HG02623 (cell line): ENCODE measurements at regions not wholly inside any gene's neighbourhood (a gene's known extent, or its start where the extent isn't known, plus 50 kb on each side); places are given as distances from the start of the nearest gene placed in this dataset.

Experiments used
- ATAC-seq: cut with Tn5 transposase; IDR thresholded peaks from one replicate; pipeline ENCODE4 v1.9.1; 2021; ENCODE audit warnings: moderate library complexity; ENCODE audit not compliant: unreplicated experiment

DNA sequence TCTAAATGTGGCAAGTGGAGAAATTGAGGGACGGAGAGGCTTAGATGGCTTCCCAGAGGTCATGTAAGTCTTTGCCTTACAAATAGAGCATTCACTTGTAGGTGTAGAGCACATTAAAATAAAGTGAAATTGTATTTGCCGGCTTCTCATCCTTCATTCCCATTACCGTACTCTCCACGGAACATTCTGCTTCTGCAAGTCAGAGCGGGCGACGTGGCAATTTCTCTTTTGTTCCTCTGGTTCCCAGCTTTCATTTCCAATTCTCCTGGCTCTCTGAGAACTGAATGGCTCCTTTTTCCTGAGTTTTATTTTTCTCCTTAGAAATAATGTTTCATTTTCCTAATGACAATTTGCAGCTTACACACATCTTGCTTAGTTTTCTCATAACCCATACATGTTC lies 51.3 kb upstream of the PFKP start:
- no peak for ATAC-seq

GRCh38 chr10:3014968-3015367 lies 52.4 kb upstream of the PFKP start:
- ATAC-seq: no peak

DNA sequence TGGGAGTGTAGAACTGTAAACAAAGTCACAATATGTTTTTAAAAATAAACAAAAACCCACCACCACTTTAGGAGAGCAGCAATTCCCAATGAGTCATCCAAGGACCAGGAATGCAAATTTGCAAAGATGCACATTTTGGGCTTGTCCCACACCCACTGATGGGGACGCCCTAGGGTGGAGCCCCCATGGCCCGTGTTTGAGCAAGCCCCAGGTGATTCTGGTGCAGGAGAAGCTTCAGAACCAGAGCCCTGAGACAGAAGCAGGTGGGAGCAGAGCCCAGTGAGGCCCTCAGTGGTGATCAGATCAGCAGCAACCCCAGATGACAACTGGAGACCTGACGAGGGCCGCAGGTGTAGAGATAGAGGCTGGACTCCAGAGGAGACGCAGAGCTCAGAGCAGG lies 55.1 kb upstream of the PFKP start:
- no peak for ATAC-seq

DNA sequence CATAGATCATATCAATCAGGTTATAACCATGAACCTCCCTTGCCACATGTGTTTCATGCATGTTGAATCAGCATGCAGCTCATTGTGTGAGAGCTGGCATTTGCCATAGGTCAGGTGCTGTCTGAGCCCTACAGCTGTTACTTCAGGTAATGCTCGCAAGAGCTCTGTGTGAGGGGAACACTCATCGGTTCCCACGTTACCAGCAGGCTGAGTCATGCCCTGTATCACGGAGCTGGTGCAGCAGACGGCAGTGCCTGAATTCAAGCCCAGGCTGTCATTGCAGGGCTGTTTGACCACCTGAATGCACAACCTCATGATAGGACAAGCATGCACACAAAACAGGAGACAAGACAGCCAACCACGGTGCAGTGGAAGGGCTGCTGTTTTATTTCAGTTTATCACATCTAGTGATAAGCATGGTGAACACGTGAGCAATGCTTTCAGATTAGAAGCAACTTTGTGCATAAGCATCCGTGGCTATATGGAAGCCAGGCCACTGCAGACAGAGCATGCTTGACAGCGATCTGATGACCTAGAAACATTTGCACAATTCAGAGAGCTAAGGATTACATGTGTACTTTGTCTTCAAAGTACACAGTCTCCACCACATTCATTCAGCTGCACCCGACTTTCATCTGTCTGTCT lies 56.4 kb upstream of the PFKP start:
- ATAC-seq: no peak

DNA sequence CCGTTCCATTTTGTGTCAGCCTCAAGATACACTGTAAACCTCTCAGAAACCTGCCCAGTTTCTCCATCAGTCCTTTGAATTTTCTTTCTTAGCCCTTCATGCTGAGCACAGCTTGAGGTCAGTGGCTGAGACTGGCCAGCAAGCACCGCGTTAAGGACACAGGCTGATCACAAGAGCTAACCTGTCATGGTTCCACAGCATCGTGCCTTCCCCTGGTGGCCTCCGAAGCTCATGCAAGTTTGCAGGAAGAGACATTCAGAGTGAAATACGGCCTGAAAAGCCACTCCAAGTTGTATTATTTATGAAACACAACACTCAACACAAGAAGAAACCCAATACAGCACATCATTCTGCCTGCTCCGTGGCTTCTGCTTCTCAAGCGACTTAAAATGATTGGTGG lies 57.0 kb upstream of the PFKP start:
- no peak for ATAC-seq

GRCh38 chr10:3009341-3009740 lies 58.0 kb upstream of the PFKP start:
- no peak for ATAC-seq

GRCh38 chr10:3008518-3009195 lies 58.7 kb upstream of the PFKP start:
- ATAC-seq: no peak

GRCh38 chr10:3006607-3007006 lies 60.7 kb upstream of the PFKP start:
- ATAC-seq: no peak

DNA sequence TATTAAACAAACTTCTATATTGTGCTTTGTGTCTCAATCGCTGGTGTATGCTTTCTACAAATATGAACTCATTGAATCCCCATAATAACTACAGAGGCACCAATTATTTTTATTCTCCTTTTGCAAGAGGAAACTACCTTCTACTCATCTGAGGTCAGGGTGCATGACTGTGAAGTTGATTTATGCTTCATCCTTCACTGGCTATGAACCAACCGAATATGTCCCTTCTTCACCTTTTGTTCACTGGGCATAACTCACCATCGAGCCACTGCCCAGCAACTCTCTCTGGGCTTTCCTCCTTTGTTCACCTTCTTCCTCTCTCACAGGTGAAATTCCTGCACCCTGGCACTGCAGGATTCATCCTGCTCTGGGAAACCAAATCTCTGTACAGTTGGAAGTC lies 61.3 kb upstream of the PFKP start:
- ATAC-seq: no peak

DNA sequence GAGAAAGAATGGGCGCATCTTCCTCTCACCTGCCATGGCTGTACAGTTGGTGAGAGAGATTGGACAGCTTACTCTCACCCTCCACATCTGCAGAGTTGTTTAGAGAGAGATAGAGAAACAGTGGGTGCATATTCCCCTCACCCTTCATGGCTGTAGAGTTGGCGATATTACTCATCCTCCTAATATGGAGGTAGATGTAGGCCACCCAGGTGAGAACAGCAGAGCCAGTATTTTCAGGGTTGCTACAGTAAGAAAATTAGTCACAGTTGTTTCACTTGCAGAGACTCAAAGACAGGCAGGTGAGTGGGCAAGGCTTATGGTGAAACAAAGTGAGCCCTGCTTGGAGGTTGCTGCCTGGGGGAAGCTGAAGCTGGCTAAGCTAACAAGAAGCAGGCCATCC lies 65.0 kb upstream of the PFKP start:
- no peak for ATAC-seq

GRCh38 chr10:3000048-3000447 lies 67.3 kb upstream of the PFKP start:
- ATAC-seq: no peak

- ATAC-seq: no peak
Measured at GRCh38 chr10:2994221-2994961, 73.0 kb upstream of the PFKP start.

- ATAC-seq: no peak
Measured at GRCh38 chr10:2993636-2994035, 73.7 kb upstream of the PFKP start.

DNA sequence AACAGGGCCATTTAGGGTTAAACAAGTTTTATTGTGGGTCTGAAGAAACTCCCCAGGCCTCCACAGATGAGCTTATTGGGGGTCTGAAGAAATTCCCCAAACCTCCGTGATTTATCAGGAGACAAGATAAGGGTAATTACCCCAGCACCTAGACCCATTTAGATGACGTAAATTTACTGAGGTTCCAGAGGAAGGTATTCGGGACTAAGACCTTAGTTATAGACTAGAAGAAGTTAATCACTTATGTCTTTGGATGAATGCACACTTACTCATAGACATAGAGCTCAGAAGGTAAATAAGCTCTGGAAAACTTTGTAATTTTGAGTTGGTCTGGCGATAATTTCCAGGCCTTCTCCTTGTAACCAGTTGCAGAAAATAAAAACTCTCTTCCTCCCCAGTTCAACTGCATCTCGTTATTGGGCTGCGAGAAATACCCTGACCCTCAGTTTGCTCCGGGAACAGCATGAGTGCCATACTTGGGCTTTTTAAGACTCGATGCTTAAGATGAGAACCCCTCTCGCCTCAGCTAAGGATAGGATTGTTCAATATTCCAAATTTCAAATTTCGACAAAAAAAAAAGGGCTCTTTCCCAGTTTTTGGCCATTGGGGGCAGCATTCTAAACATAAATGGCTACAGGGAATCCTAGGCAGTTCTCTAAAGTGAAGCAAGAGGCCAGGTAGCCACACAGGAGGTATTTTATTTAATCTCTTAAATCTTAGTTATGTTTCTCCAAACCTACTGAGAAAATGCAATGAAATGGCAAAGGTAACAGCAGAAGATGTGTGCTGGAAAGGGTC lies 74.7 kb upstream of the PFKP start:
- ATAC-seq: no peak

- ATAC-seq: no peak
Measured at GRCh38 chr10:2990764-2991163, 76.6 kb upstream of the PFKP start.

GRCh38 chr10:2989292-2989947 lies 77.9 kb upstream of the PFKP start:
- ATAC-seq: no peak

DNA sequence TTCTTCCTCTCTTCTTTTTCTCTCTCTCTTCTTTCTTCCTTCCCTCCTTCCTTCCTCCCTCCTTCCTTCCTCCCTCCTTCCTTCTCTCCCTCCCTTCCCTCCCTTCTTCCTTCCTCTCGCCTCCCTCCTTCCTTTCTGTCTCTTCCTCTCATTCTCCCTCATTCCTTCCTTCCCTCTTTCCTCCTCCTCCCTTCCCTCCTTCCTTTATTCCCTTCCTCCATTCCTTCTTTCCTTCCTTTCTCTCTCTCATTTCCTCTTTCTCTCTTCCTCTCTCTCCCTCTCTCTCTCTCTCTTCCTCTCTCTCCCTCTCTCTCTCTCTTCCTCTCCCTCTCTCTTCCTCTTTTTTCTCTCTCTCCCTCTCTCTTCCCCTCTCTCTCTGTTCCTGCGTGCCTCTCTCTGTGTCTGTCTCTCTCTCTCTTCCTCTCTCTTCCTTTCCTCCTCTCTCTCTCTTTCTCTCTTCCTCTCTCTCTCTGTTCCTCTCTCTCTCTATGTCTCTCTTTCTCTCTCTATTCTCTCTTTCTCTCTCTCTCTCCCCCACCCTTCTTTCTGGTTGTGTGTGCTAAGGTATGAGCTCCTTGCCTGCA lies 80.1 kb upstream of the PFKP start:
- no peak for ATAC-seq

GRCh38 chr10:2986391-2986801 lies 81.0 kb upstream of the PFKP start:
- ATAC-seq: no peak

DNA sequence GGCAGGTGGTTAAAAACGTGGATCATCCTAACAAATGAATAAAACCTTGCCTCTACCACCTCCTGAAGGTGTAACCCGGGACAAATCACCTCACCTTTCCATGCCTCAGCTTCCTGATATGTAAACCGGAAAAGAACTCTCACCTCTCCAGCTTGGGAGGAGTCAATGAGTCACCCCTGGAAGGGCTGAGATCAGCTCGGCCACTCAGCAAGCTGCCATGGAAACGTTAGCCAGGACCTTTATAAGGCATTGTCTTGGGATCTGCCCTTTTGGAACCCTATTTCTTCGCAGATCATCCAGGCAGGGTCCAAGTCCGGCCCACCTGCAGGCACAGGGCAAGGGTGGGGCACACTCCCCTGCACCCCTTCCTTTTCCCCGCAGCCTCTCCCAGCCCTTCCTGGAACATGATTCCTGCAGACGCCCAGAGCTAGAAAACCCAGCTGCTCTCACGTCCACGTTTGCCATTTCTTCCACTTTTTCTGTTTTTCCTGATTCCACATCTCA lies 81.6 kb upstream of the PFKP start:
- no peak for ATAC-seq

DNA sequence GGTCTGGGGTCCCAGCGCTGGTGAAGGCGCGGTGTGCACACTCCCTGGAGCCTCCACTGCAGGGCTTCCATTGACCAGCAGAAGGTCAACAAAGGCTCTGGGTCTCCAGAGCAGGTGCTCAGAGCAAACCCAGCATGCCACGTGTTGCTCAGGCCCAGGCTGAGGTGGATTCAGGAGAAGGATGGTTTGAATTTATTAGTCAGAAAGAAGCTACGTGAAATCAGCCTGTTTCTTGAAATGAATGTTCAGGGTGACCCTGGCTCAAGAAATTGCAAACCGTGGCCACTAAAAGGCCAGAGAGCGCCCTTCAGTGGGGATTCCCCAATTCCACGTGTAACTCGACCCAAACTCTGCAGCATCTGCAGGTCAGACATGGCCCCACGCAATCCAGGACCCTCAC lies 82.7 kb upstream of the PFKP start:
- ATAC-seq: no peak
